GM23338 (cell line): ENCODE measurements at regions not wholly inside any gene's neighbourhood (a gene's known extent, or its start where the extent isn't known, plus 50 kb on each side); places are given as distances from the start of the nearest gene placed in this dataset.

Source experiments
- ATAC-seq: fragments of 200-7000 bp; cut with Tn5 transposase; 3 replicates; pipeline ENCODE4 v1.9.1; 2020
- DNase-seq: peaks from one replicate; pipeline ENCODE4 v3.0.0-alpha.2; 2015; ENCODE audit warnings: low spot score
- H2AFZ ChIP-seq: fragments of 200-600 bp; sonication (generic); 2 replicates; pipeline ENCODE4 v1.8.0; 2016; ENCODE audit warnings: antibody characterized with exemption, mild to moderate bottlenecking, moderate library complexity
- H3F3A ChIP-seq: fragments of 200-600 bp; sonication (generic); replicated peaks from 2 replicates; pipeline ENCODE4 v1.8.0; 2017; ENCODE audit warnings: antibody characterized with exemption, mixed run types, low read depth
- H3K27ac ChIP-seq: fragments of 200-600 bp; sonication (generic); 2 replicates; pipeline ENCODE4 v1.6.1; 2016; ENCODE audit warnings: low read depth
- H3K27me3 ChIP-seq: fragments of 200-600 bp; sonication (generic); 2 replicates; pipeline ENCODE4 v1.8.0; 2016; ENCODE audit warnings: mild to moderate bottlenecking, mixed run types, moderate library complexity; ENCODE audit not compliant: insufficient read depth
- H3K36me3 ChIP-seq: fragments of 200-600 bp; sonication (generic); 2 replicates; pipeline ENCODE4 v1.8.0; 2016; ENCODE audit warnings: mild to moderate bottlenecking; ENCODE audit not compliant: insufficient read depth
- H3K4me1 ChIP-seq: fragments of 200-600 bp; sonication (generic); 2 replicates; pipeline ENCODE4 v1.8.0; 2016; ENCODE audit warnings: mild to moderate bottlenecking, moderate library complexity; ENCODE audit not compliant: insufficient read depth
- H3K4me2 ChIP-seq: fragments of 200-600 bp; sonication (generic); 2 replicates; pipeline ENCODE4 v1.7.1; 2017; ENCODE audit warnings: mixed run types
- H3K4me3 ChIP-seq: fragments of 200-600 bp; sonication (generic); 2 replicates; pipeline ENCODE4 v1.6.1; 2016; ENCODE audit warnings: mixed run types
- H3K79me2 ChIP-seq: fragments of 200-600 bp; sonication (generic); replicated peaks from 2 replicates; pipeline ENCODE4 v1.8.0; 2017; ENCODE audit warnings: mild to moderate bottlenecking; ENCODE audit not compliant: insufficient read depth
- H3K9me2 ChIP-seq: fragments of 200-600 bp; sonication (generic); 2 replicates; pipeline ENCODE4 v1.8.0; 2017; ENCODE audit not compliant: insufficient read depth
- H4K20me1 ChIP-seq: fragments of 200-600 bp; sonication (generic); replicated peaks from 2 replicates; pipeline ENCODE4 v1.8.0; 2017; ENCODE audit warnings: mild to moderate bottlenecking; ENCODE audit not compliant: insufficient read depth
- H3K27ac Mint-ChIP-seq: 2 replicates; pipeline ENCODE4 v1.8.0; 2020; ENCODE audit warnings: inconsistent platforms, mild to moderate bottlenecking, moderate library complexity, mixed read lengths
- H3K27me3 Mint-ChIP-seq: 3 replicates; pipeline ENCODE4 v1.8.0; 2022; ENCODE audit warnings: low read depth, mild to moderate bottlenecking, moderate library complexity, mixed read lengths, inconsistent platforms; ENCODE audit not compliant: insufficient read depth, poor library complexity
- H3K36me3 Mint-ChIP-seq: 3 replicates; pipeline ENCODE4 v1.8.0; 2021; ENCODE audit warnings: low read depth, mild to moderate bottlenecking, inconsistent platforms, moderate library complexity, mixed read lengths
- H3K4me1 Mint-ChIP-seq: 3 replicates; pipeline ENCODE4 v1.8.0; 2020; ENCODE audit warnings: mild to moderate bottlenecking, inconsistent platforms, mixed read lengths
- H3K4me3 Mint-ChIP-seq: 3 replicates; pipeline ENCODE4 v1.8.0; 2021; ENCODE audit warnings: moderate library complexity, mild to moderate bottlenecking, inconsistent platforms, mixed read lengths
- H3K9me3 Mint-ChIP-seq: 3 replicates; pipeline ENCODE4 v1.8.0; 2020; ENCODE audit warnings: moderate library complexity, mild to moderate bottlenecking, inconsistent platforms, mixed read lengths
- CREB1 ChIP-seq: fragments of 250-450 bp; sonication (Bioruptor Pico); IDR thresholded peaks from 2 replicates; pipeline ENCODE4 v1.5.0; 2020; ENCODE audit warnings: low read depth, mild to moderate bottlenecking, moderate library complexity
- CTCF ChIP-seq, 2 experiments: fragments of 200-600 bp in 1 of 2; sonication (generic) in 1 of 2; conservative IDR thresholded peaks; 2 replicates each; pipeline versions ENCODE4 v1.5.1 to v1.6.1; 2016 to 2017; ENCODE audit warnings: antibody characterized with exemption in 2 of 2, low read depth in 2 of 2, mild to moderate bottlenecking in 2 of 2, moderate library complexity in 1 of 2
- ETS1 ChIP-seq: IDR thresholded peaks from 2 replicates; pipeline ENCODE4 v1.6.1; 2016; ENCODE audit warnings: antibody characterized with exemption
- EZH2phosphoT487 ChIP-seq: fragments of 200-600 bp; sonication (generic); IDR thresholded peaks from one replicate; pipeline ENCODE4 v1.8.1; 2018; ENCODE audit warnings: antibody characterized with exemption; ENCODE audit not compliant: unreplicated experiment
- JUNB ChIP-seq: IDR thresholded peaks from one replicate; pipeline ENCODE4 v1.6.1; 2016; ENCODE audit warnings: antibody characterized with exemption; ENCODE audit not compliant: unreplicated experiment
- POLR2AphosphoS5 ChIP-seq: IDR thresholded peaks from 2 replicates; pipeline ENCODE4 v1.6.1; 2016; ENCODE audit warnings: antibody characterized with exemption, low read depth
- REST ChIP-seq: IDR thresholded peaks from one replicate; pipeline ENCODE4 v1.6.1; 2018; ENCODE audit warnings: antibody characterized with exemption; ENCODE audit not compliant: unreplicated experiment
- STAT1 ChIP-seq: IDR thresholded peaks from one replicate; pipeline ENCODE4 v1.6.1; 2016; ENCODE audit warnings: antibody characterized with exemption; ENCODE audit not compliant: unreplicated experiment
- ZNF114 ChIP-seq: fragments of 250-450 bp; sonication (Bioruptor Pico); IDR thresholded peaks from 2 replicates; pipeline ENCODE4 v1.5.0; 2020; ENCODE audit warnings: mild to moderate bottlenecking, moderate library complexity

- TF ChIP-seq STAT1 (no peak), CTCF (conservative IDR thresholded peaks at IDR 0.05; ENCODE audit: low read depth in 2 of 2) (no peak), ETS1 (no peak), ZNF114 (CRISPR knock-in tag) (no peak)
Measured at GRCh38 chr3:104816716-104817115, 550.0 kb upstream of the ALCAM start (continued).

GRCh38 chr3:104819333-104819732 is 547.4 kb upstream of the ALCAM start:
- DNase-seq: no peak
- Mint-ChIP-seq H3K4me3 (no peak overlapping the region), H3K27ac (no peak overlapping the region), H3K36me3 (peaks cover 45% of the 10 kb centered on the region), H3K4me1 (peaks cover 23% of the 10 kb centered on the region), H3K27me3 (peaks cover 1% of the 10 kb centered on the region), H3K9me3 (peaks cover 45% of the 10 kb centered on the region)
- Histone ChIP-seq H3K79me2 (no peaks in the 10 kb centered on the region), H3K27ac (no peak overlapping the region), H3K9me2 (no peaks in the 10 kb centered on the region), H3K4me3 (no peak overlapping the region), H3K4me1 (peaks cover 16% of the 10 kb centered on the region), H2AFZ (no peak overlapping the region), H3K27me3 (no peaks in the 10 kb centered on the region), H3K36me3 (peaks cover 35% of the 10 kb centered on the region), H4K20me1 (no peaks in the 10 kb centered on the region), H3F3A (no peaks in the 10 kb centered on the region; the same call in 1 of the 2 replicates), H3K4me2 (no peak overlapping the region)
- no peak for ATAC-seq
- TF ChIP-seq ETS1: no peak
- TF ChIP-seq CREB1 (CRISPR knock-in tag): no peak
- TF ChIP-seq STAT1: no peak
- no peak for TF ChIP-seq EZH2phosphoT487
- TF ChIP-seq REST: no peak
- TF ChIP-seq ZNF114 (CRISPR knock-in tag): no peak
- no peak for TF ChIP-seq POLR2AphosphoS5
- no peak for TF ChIP-seq CTCF (conservative IDR thresholded peaks at IDR 0.05; ENCODE audit: low read depth in 2 of 2)
- no peak for TF ChIP-seq JUNB
